ENCODE measurements at regions not wholly inside any gene's neighbourhood (a gene's known extent, or its start where the extent isn't known, plus 50 kb on each side); places are given as distances from the start of the nearest gene placed in this dataset.
"Not testable (repeated sequence)": the region's sequence is repeated elsewhere in the genome, so short reads cannot be mapped to it uniquely, and the experiment has no call there.

DNA sequence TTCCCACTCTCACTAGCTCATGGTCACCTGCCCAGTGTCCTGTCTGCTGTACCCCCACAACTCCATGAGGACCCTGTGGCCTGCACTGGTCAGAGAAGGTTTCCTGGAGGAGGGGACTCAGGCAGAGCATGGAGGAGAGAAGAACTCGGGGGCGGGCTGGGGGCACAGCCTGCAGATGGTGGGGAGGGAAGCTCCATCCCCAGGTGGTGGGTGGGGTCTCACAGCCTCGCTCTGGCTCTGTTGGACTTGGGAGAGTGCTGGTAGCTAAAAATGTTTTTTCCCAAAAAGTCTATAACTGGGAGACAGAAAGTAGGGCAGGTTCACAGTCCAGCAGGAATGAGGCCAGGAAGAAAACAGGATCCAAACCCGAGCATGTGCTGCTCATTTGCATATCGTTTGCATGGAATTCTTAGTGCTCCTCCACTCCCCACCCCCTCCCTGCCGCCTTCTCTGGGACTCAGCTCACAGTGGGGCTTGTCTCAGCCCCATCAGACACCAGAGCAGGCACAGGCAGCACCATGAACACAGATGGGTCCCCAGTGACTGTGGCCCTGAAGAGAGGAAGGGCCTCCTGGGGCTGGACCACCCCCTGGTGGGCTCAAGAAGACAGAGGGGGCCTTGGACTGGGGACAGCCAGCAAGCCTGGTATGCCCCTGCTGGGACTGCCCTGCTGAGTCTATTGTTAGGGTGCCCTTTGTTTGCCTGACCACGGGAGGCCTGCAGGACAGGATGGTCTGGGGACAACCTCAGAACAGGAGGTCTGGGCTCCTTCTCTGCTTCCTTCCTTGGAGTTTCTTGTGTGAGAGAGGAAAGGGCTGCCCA, 67.0 kb upstream of the SFSWAP start:
- TF ChIP-seq EZH2 (IDR thresholded peaks at IDR 0.05; ENCODE audit: low read length), result no peak
- TF ChIP-seq, protein P1, sequence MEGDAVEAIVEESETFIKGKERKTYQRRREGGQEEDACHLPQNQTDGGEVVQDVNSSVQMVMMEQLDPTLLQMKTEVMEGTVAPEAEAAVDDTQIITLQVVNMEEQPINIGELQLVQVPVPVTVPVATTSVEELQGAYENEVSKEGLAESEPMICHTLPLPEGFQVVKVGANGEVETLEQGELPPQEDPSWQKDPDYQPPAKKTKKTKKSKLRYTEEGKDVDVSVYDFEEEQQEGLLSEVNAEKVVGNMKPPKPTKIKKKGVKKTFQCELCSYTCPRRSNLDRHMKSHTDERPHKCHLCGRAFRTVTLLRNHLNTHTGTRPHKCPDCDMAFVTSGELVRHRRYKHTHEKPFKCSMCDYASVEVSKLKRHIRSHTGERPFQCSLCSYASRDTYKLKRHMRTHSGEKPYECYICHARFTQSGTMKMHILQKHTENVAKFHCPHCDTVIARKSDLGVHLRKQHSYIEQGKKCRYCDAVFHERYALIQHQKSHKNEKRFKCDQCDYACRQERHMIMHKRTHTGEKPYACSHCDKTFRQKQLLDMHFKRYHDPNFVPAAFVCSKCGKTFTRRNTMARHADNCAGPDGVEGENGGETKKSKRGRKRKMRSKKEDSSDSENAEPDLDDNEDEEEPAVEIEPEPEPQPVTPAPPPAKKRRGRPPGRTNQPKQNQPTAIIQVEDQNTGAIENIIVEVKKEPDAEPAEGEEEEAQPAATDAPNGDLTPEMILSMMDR (optimal IDR thresholded peaks at IDR 0.05 in 1 of 3, IDR thresholded peaks at IDR 0.05 in 1 of 3, conservative IDR thresholded peaks at IDR 0.05 in 1 of 3; ENCODE audit: extremely low read depth in 1 of 3, insufficient read depth in 2 of 3, low read length in 3 of 3), result no peak
- Histone ChIP-seq H3K9ac (ENCODE audit: control insufficient read depth, extremely low read depth, insufficient read depth, low read length) (no peak overlapping the region), H3K27ac (ENCODE audit: control insufficient read depth, insufficient read depth, low read length) (no peak overlapping the region), H3K79me2 (ENCODE audit: control insufficient read depth, insufficient read depth, low read length) (no peaks in the 10 kb centered on the region), H3K36me3 (ENCODE audit: control insufficient read depth in 2 of 2, extremely low read depth in 1 of 2, insufficient read depth in 2 of 2, low read length in 2 of 2) (no peaks in the 10 kb centered on the region), H3K4me3 (ENCODE audit: control insufficient read depth in 2 of 3, extremely low read depth in 1 of 3, insufficient read depth in 2 of 3, low read depth in 1 of 3, low read length in 3 of 3) (no peak overlapping the region), H4K20me1 (ENCODE audit: control insufficient read depth, extremely low read depth, insufficient read depth, low read length) (no peaks in the 10 kb centered on the region), H3K9me3 (ENCODE audit: control insufficient read depth, low read depth, low read length) (no peaks in the 10 kb centered on the region), H3K4me2 (ENCODE audit: control insufficient read depth, extremely low read depth, insufficient read depth, low read depth, low read length) (no peak overlapping the region), H2AFZ (ENCODE audit: control insufficient read depth, low read length) (no peak overlapping the region), H3K9me1 (ENCODE audit: control insufficient read depth, extremely low read depth, insufficient read depth, low read length) (no peaks in the 10 kb centered on the region), H3K4me1 (ENCODE audit: control insufficient read depth, extremely low read depth, insufficient read depth, low read length) (no peaks in the 10 kb centered on the region), H3K27me3 (ENCODE audit: control insufficient read depth, extremely low read depth, insufficient read depth, low read length) (peaks cover 4% of the 10 kb centered on the region)
- no peak for DNase-seq (ENCODE audit: low read depth, low spot score)
- dilution Hi-C loops (cut with MboI; ENCODE audit: extremely low pct_ligation_motif_present, low sequenced_read_pairs), result no loop called here
- FAIRE-seq, result no peak

DNA sequence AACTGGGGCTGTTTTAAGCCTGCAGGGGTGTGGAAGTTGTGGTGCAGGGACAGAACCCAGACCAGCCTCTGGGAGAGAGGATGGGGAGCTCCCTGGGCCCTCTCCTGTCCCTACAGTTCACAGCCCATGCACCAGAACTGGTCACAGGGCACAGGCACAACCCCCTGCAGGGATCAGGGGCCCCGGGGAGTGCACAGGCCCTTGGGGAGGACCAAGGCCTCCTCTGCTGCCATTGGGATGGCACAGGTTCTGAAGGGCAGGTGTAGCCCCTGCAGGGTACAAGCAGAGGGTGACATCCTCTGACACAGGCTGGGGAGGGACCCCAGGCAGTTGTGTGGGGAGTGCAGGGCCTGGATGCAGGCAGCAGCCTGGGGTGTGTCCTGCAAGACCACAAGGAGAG, 66.4 kb upstream of the SFSWAP start:
- no peak for TF ChIP-seq EZH2 (IDR thresholded peaks at IDR 0.05; ENCODE audit: low read length)
- TF ChIP-seq, protein P1 (optimal IDR thresholded peaks at IDR 0.05 in 1 of 3, IDR thresholded peaks at IDR 0.05 in 1 of 3, conservative IDR thresholded peaks at IDR 0.05 in 1 of 3; ENCODE audit: extremely low read depth in 1 of 3, insufficient read depth in 2 of 3, low read length in 3 of 3), result no peak
- Histone ChIP-seq H3K4me2 (ENCODE audit: control insufficient read depth, extremely low read depth, insufficient read depth, low read depth, low read length) (no peak overlapping the region), H3K36me3 (ENCODE audit: control insufficient read depth in 2 of 2, extremely low read depth in 1 of 2, insufficient read depth in 2 of 2, low read length in 2 of 2) (no peaks in the 10 kb centered on the region), H3K27ac (ENCODE audit: control insufficient read depth, insufficient read depth, low read length) (no peak overlapping the region), H2AFZ (ENCODE audit: control insufficient read depth, low read length) (no peak overlapping the region), H3K9me3 (ENCODE audit: control insufficient read depth, low read depth, low read length) (no peaks in the 10 kb centered on the region), H3K9ac (ENCODE audit: control insufficient read depth, extremely low read depth, insufficient read depth, low read length) (no peak overlapping the region), H3K9me1 (ENCODE audit: control insufficient read depth, extremely low read depth, insufficient read depth, low read length) (no peaks in the 10 kb centered on the region), H4K20me1 (ENCODE audit: control insufficient read depth, extremely low read depth, insufficient read depth, low read length) (no peaks in the 10 kb centered on the region), H3K4me1 (ENCODE audit: control insufficient read depth, extremely low read depth, insufficient read depth, low read length) (no peaks in the 10 kb centered on the region), H3K4me3 (ENCODE audit: control insufficient read depth in 2 of 3, extremely low read depth in 1 of 3, insufficient read depth in 2 of 3, low read depth in 1 of 3, low read length in 3 of 3) (no peak overlapping the region), H3K27me3 (ENCODE audit: control insufficient read depth, extremely low read depth, insufficient read depth, low read length) (peaks cover 4% of the 10 kb centered on the region), H3K79me2 (ENCODE audit: control insufficient read depth, insufficient read depth, low read length) (no peaks in the 10 kb centered on the region)
- FAIRE-seq (no peak), DNase-seq (ENCODE audit: low read depth, low spot score) (no peak)
- dilution Hi-C loops (cut with MboI; ENCODE audit: extremely low pct_ligation_motif_present, low sequenced_read_pairs), result no loop called here

GRCh38 chr12:131644917-131645316, 66.0 kb upstream of the SFSWAP start:
- dilution Hi-C loops (cut with MboI; ENCODE audit: extremely low pct_ligation_motif_present, low sequenced_read_pairs); H3K9me3 ChIP-seq (ENCODE audit: control insufficient read depth, low read depth, low read length); H4K20me1 ChIP-seq (ENCODE audit: control insufficient read depth, extremely low read depth, insufficient read depth, low read length); H3K27me3 ChIP-seq (ENCODE audit: control insufficient read depth, extremely low read depth, insufficient read depth, low read length); H3K27ac ChIP-seq (ENCODE audit: control insufficient read depth, insufficient read depth, low read length); H3K9me1 ChIP-seq (ENCODE audit: control insufficient read depth, extremely low read depth, insufficient read depth, low read length); H3K9ac ChIP-seq (ENCODE audit: control insufficient read depth, extremely low read depth, insufficient read depth, low read length); H3K36me3 ChIP-seq (ENCODE audit: control insufficient read depth in 2 of 2, extremely low read depth in 1 of 2, insufficient read depth in 2 of 2, low read length in 2 of 2); H3K4me1 ChIP-seq (ENCODE audit: control insufficient read depth, extremely low read depth, insufficient read depth, low read length); H2AFZ ChIP-seq (ENCODE audit: control insufficient read depth, low read length); H3K4me3 ChIP-seq (ENCODE audit: control insufficient read depth in 2 of 3, extremely low read depth in 1 of 3, insufficient read depth in 2 of 3, low read depth in 1 of 3, low read length in 3 of 3); DNase-seq (ENCODE audit: low read depth, low spot score); H3K4me2 ChIP-seq (ENCODE audit: control insufficient read depth, extremely low read depth, insufficient read depth, low read depth, low read length); H3K79me2 ChIP-seq (ENCODE audit: control insufficient read depth, insufficient read depth, low read length); FAIRE-seq: not testable (repeated sequence)

- H3K9me1 ChIP-seq (ENCODE audit: control insufficient read depth, extremely low read depth, insufficient read depth, low read length); DNase-seq (ENCODE audit: low read depth, low spot score); FAIRE-seq; H3K4me2 ChIP-seq (ENCODE audit: control insufficient read depth, extremely low read depth, insufficient read depth, low read depth, low read length); dilution Hi-C loops (cut with MboI; ENCODE audit: extremely low pct_ligation_motif_present, low sequenced_read_pairs); H3K9ac ChIP-seq (ENCODE audit: control insufficient read depth, extremely low read depth, insufficient read depth, low read length); H3K79me2 ChIP-seq (ENCODE audit: control insufficient read depth, insufficient read depth, low read length); H3K9me3 ChIP-seq (ENCODE audit: control insufficient read depth, low read depth, low read length); H3K36me3 ChIP-seq (ENCODE audit: control insufficient read depth in 2 of 2, extremely low read depth in 1 of 2, insufficient read depth in 2 of 2, low read length in 2 of 2); H3K27me3 ChIP-seq (ENCODE audit: control insufficient read depth, extremely low read depth, insufficient read depth, low read length); H3K4me3 ChIP-seq (ENCODE audit: control insufficient read depth in 2 of 3, extremely low read depth in 1 of 3, insufficient read depth in 2 of 3, low read depth in 1 of 3, low read length in 3 of 3); H2AFZ ChIP-seq (ENCODE audit: control insufficient read depth, low read length); H4K20me1 ChIP-seq (ENCODE audit: control insufficient read depth, extremely low read depth, insufficient read depth, low read length); H3K27ac ChIP-seq (ENCODE audit: control insufficient read depth, insufficient read depth, low read length); H3K4me1 ChIP-seq (ENCODE audit: control insufficient read depth, extremely low read depth, insufficient read depth, low read length): not testable (repeated sequence)
These were observed 65.3 kb upstream of the SFSWAP start for GRCh38 chr12:131645557-131645956.

All from keratinocyte (primary cell).